Stomach (tissue), 4 donors: ENCODE measurements at regions not wholly inside any gene's neighbourhood (a gene's known extent, or its start where the extent isn't known, plus 50 kb on each side); places are given as distances from the start of the nearest gene placed in this dataset.

Source experiments
- CTCF ChIP-seq, 7 experiments: fragments of 450-650 bp in 4 of 7; fragments of 200-600 bp in 3 of 7; sonication (generic) in 3 of 7; IDR thresholded peaks; one replicate each; pipeline ENCODE4 v1.5.1; 2016 to 2019; ENCODE audit warnings: antibody characterized with exemption in 7 of 7, control low read depth in 2 of 7, mild to moderate bottlenecking in 1 of 7
- POLR2AphosphoS5 ChIP-seq, 3 donors: sonication (generic); formaldehyde crosslinking; IDR thresholded peaks; one replicate each; pipeline ENCODE4 v1.6.1; 2016; ENCODE audit warnings: antibody characterized with exemption in 3 of 3

DNA sequence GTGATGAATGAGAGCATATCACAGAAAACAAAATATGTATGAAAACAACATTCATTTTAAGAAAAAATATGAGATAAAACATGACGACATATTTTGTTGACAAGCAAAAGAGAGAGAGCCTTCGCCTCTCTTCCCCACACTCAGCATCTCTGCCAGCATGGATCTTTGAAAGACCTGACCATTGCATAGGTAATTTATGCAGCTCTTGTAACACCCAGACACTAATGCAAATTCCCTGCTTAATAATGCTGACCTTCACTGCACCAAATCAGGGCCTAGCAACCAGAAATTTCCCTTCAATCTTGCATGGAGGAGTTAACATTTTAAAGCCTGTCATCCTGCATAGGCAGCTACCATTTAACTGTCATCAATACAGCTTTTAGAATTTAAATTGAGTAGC lies 50.0 kb upstream of the CNR1 start:
- TF ChIP-seq CTCF (IDR thresholded peaks at IDR 0.05): no peak
- TF ChIP-seq POLR2AphosphoS5 (IDR thresholded peaks at IDR 0.05): no peak
